H1 (cell line): ENCODE measurements at regions not wholly inside any gene's neighbourhood (a gene's known extent, or its start where the extent isn't known, plus 50 kb on each side); places are given as distances from the start of the nearest gene placed in this dataset.

Experiments used
- CTCF ChIA-PET: fragments of 300-600 bp; sonication (Branson Sonifier 250); formaldehyde crosslinking; loops from one replicate; lab custom pipeline; 2021; ENCODE audit not compliant: partially characterized antibody; lab: Charles Lee
- POLR2A ChIA-PET: fragments of 300-600 bp; sonication (Branson Sonifier 250); formaldehyde crosslinking; loops from one replicate; lab custom pipeline; 2021; ENCODE audit warnings: inconsistent platforms; ENCODE audit not compliant: partially characterized antibody; lab: Charles Lee
- DNase-seq, 2 experiments: peaks; one replicate each; pipeline versions ENCODE4 v3.0.0 to v3.0.0-alpha.2; 2010 to 2022; ENCODE audit warnings: low spot score in 2 of 2, low read depth in 1 of 2, mixed read lengths in 1 of 2
- FAIRE-seq: peaks from 2 replicates; lab custom pipeline; 2011; peaks lifted over from hg19 to GRCh38; lab: Jason Lieb, UNC
- H2AFZ ChIP-seq: 2 replicates; pipeline ENCODE4 v1.8.1; 2012; ENCODE audit warnings: low read length, inconsistent platforms
- H2AK5ac ChIP-seq: 2 replicates; pipeline ENCODE4 v1.6.1; 2013; ENCODE audit warnings: low read depth, low read length
- H2BK120ac ChIP-seq: replicated peaks from 2 replicates; pipeline ENCODE3; 2013; ENCODE audit warnings: low read depth, low read length, inconsistent platforms
- H2BK12ac ChIP-seq: 2 replicates; pipeline ENCODE4 v1.6.1; 2013; ENCODE audit warnings: low read depth, low read length
- H2BK15ac ChIP-seq: 2 replicates; pipeline ENCODE4 v1.6.1; 2013; ENCODE audit warnings: low read length
- H2BK20ac ChIP-seq: 2 replicates; pipeline ENCODE4 v1.6.1; 2013; ENCODE audit warnings: low read length
- H2BK5ac ChIP-seq: 2 replicates; pipeline ENCODE4 v1.6.1; 2013; ENCODE audit warnings: low read depth, low read length
- H3K14ac ChIP-seq: 2 replicates; pipeline ENCODE4 v1.6.1; 2013; ENCODE audit warnings: inconsistent platforms; ENCODE audit not compliant: insufficient read length
- H3K18ac ChIP-seq: 2 replicates; pipeline ENCODE4 v1.6.1; 2013; ENCODE audit warnings: low read length; ENCODE audit errors: extremely low read depth
- H3K23ac ChIP-seq: 2 replicates; pipeline ENCODE4 v1.6.1; 2013; ENCODE audit warnings: inconsistent platforms; ENCODE audit not compliant: insufficient read length
- H3K23me2 ChIP-seq: 2 replicates; pipeline ENCODE4 v1.6.1; 2013; ENCODE audit warnings: low read depth, low read length
- H3K27ac ChIP-seq: 2 replicates; pipeline ENCODE4 v1.6.1; 2011; ENCODE audit warnings: low read depth, low read length, inconsistent platforms
- H3K27me3 ChIP-seq, 4 experiments: replicated peaks in 1 of 4; 1 replicate in 1 of 4; 2 replicates in 3 of 4; pipeline versions ENCODE4 v1.6.1 to v1.8.1; 2011 to 2013; ENCODE audit warnings: low read length in 3 of 4, mild to moderate bottlenecking in 3 of 4, inconsistent platforms in 2 of 4, mixed read lengths in 2 of 4, moderate library complexity in 1 of 4; ENCODE audit not compliant: control insufficient read depth in 3 of 4, insufficient read depth in 3 of 4; ENCODE audit errors: extremely low read depth in 1 of 4
- H3K36me3 ChIP-seq, 4 experiments: 2 replicates each; pipeline versions ENCODE4 v1.6.1 to v1.8.1; 2011 to 2013; ENCODE audit warnings: mild to moderate bottlenecking in 4 of 4, low read length in 3 of 4, moderate library complexity in 2 of 4, control low read depth in 1 of 4, inconsistent platforms in 1 of 4; ENCODE audit not compliant: insufficient read depth in 4 of 4, control insufficient read depth in 2 of 4
- H3K4ac ChIP-seq: replicated peaks from 2 replicates; pipeline ENCODE3; 2013; ENCODE audit warnings: low read length, low read depth, mixed read lengths, inconsistent platforms; ENCODE audit not compliant: insufficient read length
- H3K4me1 ChIP-seq, 4 experiments: replicated peaks in 1 of 4; 1 replicate in 1 of 4; 2 replicates in 3 of 4; pipeline versions ENCODE4 v1.6.1 to v1.8.1; 2011 to 2013; ENCODE audit warnings: low read length in 3 of 4, inconsistent platforms in 2 of 4, mixed read lengths in 1 of 4; ENCODE audit not compliant: insufficient read depth in 4 of 4, control insufficient read depth in 3 of 4
- H3K4me2 ChIP-seq, 2 experiments: 2 replicates each; pipeline versions ENCODE4 v1.6.1 to v1.8.1; 2011 to 2013; ENCODE audit warnings: low read depth in 2 of 2, low read length in 2 of 2, control low read depth in 1 of 2, inconsistent platforms in 1 of 2, mild to moderate bottlenecking in 1 of 2; ENCODE audit not compliant: insufficient read depth in 1 of 2
- H3K4me3 ChIP-seq, 4 experiments: fragments of 200-600, 300-600 bp in 1 of 4; sonication (generic), shearing (Covaris generic), sonication (Bioruptor Twin) in 1 of 4; 2 replicates each; pipeline versions ENCODE4 v1.5.1 to v1.8.1; 2011 to 2016; ENCODE audit warnings: low read length in 4 of 4, low read depth in 3 of 4, control low read depth in 2 of 4, inconsistent platforms in 2 of 4, mild to moderate bottlenecking in 2 of 4, mixed read lengths in 1 of 4, moderate library complexity in 1 of 4; ENCODE audit not compliant: insufficient read depth in 2 of 4; ENCODE audit errors: extremely low read depth in 1 of 4
- H3K56ac ChIP-seq: replicated peaks from 2 replicates; pipeline ENCODE3; 2013; ENCODE audit warnings: low read depth, mild to moderate bottlenecking, mixed read lengths, low read length, inconsistent platforms; ENCODE audit not compliant: insufficient read length
- H3K79me1 ChIP-seq: 2 replicates; pipeline ENCODE4 v1.6.1; 2013; ENCODE audit warnings: low read depth, low read length, control low read depth
- H3K79me2 ChIP-seq, 2 experiments: 2 replicates each; pipeline versions ENCODE4 v1.6.1 to v1.8.1; 2012 to 2013; ENCODE audit warnings: low read length in 2 of 2, mild to moderate bottlenecking in 2 of 2, inconsistent platforms in 1 of 2; ENCODE audit not compliant: insufficient read depth in 2 of 2, control insufficient read depth in 1 of 2
- H3K9ac ChIP-seq, 4 experiments: replicated peaks in 1 of 4; 1 replicate in 1 of 4; 2 replicates in 3 of 4; pipeline versions ENCODE4 v1.6.1 to v1.8.1; 2011 to 2013; ENCODE audit warnings: low read depth in 3 of 4, low read length in 3 of 4, control low read depth in 2 of 4, mild to moderate bottlenecking in 2 of 4, moderate library complexity in 2 of 4, inconsistent platforms in 1 of 4; ENCODE audit errors: extremely low read depth in 1 of 4
- H3K9me3 ChIP-seq, 2 experiments: 2 replicates each; pipeline versions ENCODE4 v1.6.1 to v1.8.1; 2012 to 2013; ENCODE audit warnings: mild to moderate bottlenecking in 2 of 2, moderate library complexity in 2 of 2, control low read depth in 1 of 2, inconsistent platforms in 1 of 2, low read depth in 1 of 2, low read length in 1 of 2, mixed read lengths in 1 of 2; ENCODE audit not compliant: insufficient read depth in 2 of 2
- H4K20me1 ChIP-seq, 2 experiments: replicated peaks in 1 of 2; 2 replicates each; pipeline versions ENCODE3 to v1.8.1; 2011 to 2013; ENCODE audit warnings: inconsistent platforms in 2 of 2, low read length in 2 of 2, mild to moderate bottlenecking in 1 of 2; ENCODE audit not compliant: insufficient read depth in 2 of 2, control insufficient read depth in 1 of 2
- H4K5ac ChIP-seq: 2 replicates; pipeline ENCODE4 v1.6.1; 2013; ENCODE audit warnings: low read length, low read depth, mixed read lengths, inconsistent platforms; ENCODE audit not compliant: insufficient read length
- H4K8ac ChIP-seq: 2 replicates; pipeline ENCODE4 v1.8.0; 2013; ENCODE audit warnings: mild to moderate bottlenecking, moderate library complexity, low read length, inconsistent platforms; ENCODE audit not compliant: insufficient read depth; ENCODE audit errors: extremely low read depth
- H4K91ac ChIP-seq: replicated peaks from 2 replicates; pipeline ENCODE3; 2013; ENCODE audit warnings: low read length, mixed read lengths, inconsistent platforms; ENCODE audit not compliant: insufficient read length
- BRCA1 ChIP-seq: IDR thresholded peaks from 2 replicates; pipeline ENCODE4 v1.6.1; 2012; ENCODE audit warnings: low read depth, low read length, improper control_type of control experiment
- CBX8 ChIP-seq: fragments of 300-800, 300-1000 bp; sonication (generic); IDR thresholded peaks from 2 replicates; pipeline ENCODE4 v1.7.1; 2016; ENCODE audit warnings: low read depth, low read length, borderline replicate concordance
- CEBPB ChIP-seq: IDR thresholded peaks from 2 replicates; pipeline ENCODE4 v1.6.1; 2012; ENCODE audit warnings: low read depth, low read length
- CHD1 ChIP-seq: IDR thresholded peaks from 2 replicates; pipeline ENCODE4 v1.6.1; 2012; ENCODE audit warnings: low read depth, low read length, improper control_type of control experiment
- RXRA ChIP-seq: IDR thresholded peaks from 2 replicates; pipeline ENCODE4 v1.6.1; 2011; ENCODE audit warnings: low read depth, mild to moderate bottlenecking, low read length, moderate library complexity; ENCODE audit not compliant: insufficient read depth
- SIX5 ChIP-seq: IDR thresholded peaks from 2 replicates; pipeline ENCODE4 v1.6.1; 2011; ENCODE audit warnings: mild to moderate bottlenecking, low read depth, low read length
- SP4 ChIP-seq: IDR thresholded peaks from 2 replicates; pipeline ENCODE4 v1.6.1; 2012; ENCODE audit warnings: low read length, inconsistent platforms
- ZNF274 ChIP-seq: IDR thresholded peaks from 2 replicates; pipeline ENCODE4 v1.7.0; 2012; ENCODE audit warnings: low read length, borderline replicate concordance; ENCODE audit errors: extremely low read depth

- Histone ChIP-seq H3K4ac (no peak overlapping the region), H3K27me3 (no peaks in the 10 kb centered on the region), H2AFZ (no peak overlapping the region), H3K9ac (no peak overlapping the region), H4K5ac (no peak overlapping the region), H4K20me1 (no peaks in the 10 kb centered on the region), H3K36me3 (no peaks in the 10 kb centered on the region), H3K79me2 (no peaks in the 10 kb centered on the region), H2BK15ac (no peak overlapping the region), H3K27ac (no peak overlapping the region), H4K8ac (no peak overlapping the region), H3K14ac (no peak overlapping the region), H3K56ac (no peak overlapping the region), H3K18ac (no peak overlapping the region), H3K79me1 (no peaks in the 10 kb centered on the region), H4K91ac (no peak overlapping the region), H3K4me1 (peaks cover 0 to 14% (median 2%) of the 10 kb centered on the region in 4 experiments; a peak in 2 of 7 replicates), H2BK120ac (no peak overlapping the region), H2AK5ac (no peak overlapping the region), H3K23me2 (no peaks in the 10 kb centered on the region), H3K4me3 (no peak overlapping the region), H2BK20ac (no peak overlapping the region), H2BK12ac (no peak overlapping the region), H3K23ac (no peak overlapping the region), H3K9me3 (peaks cover 0 to 5% of the 10 kb centered on the region in 2 experiments; a peak in 1 of 4 replicates), H3K4me2 (no peak overlapping the region), H2BK5ac (no peak overlapping the region)
- FAIRE-seq (no peak), DNase-seq (no peak)
- no peak for TF ChIP-seq CBX8
- no peak for TF ChIP-seq CHD1
- no peak for TF ChIP-seq SIX5
- no peak for TF ChIP-seq SP4
- TF ChIP-seq ZNF274 = no peak
- TF ChIP-seq BRCA1 = no peak
- TF ChIP-seq CEBPB = no peak
- no peak for TF ChIP-seq RXRA
- ChIA-PET POLR2A (no interaction called here), CTCF (no interaction called here)
These were observed 213.9 kb upstream of the SULF2 start for GRCh38 chr20:47999166-47999565.
